ENCODE measurements at regions not wholly inside any gene's neighbourhood (a gene's known extent, or its start where the extent isn't known, plus 50 kb on each side); places are given as distances from the start of the nearest gene placed in this dataset.
A peak's percentile ranks its signal among the peaks of the same experiment; 100 is the strongest.

GRCh38 chr5:158139161-158139560 is 280.2 kb upstream of the CLINT1 start:
- Histone ChIP-seq H3K27me3 (ENCODE audit: control insufficient read depth, insufficient read depth, low read length) (no peaks in the 10 kb centered on the region), H3K9me3 (ENCODE audit: control insufficient read depth, insufficient read depth, low read length) (no peaks in the 10 kb centered on the region), H3K27ac (ENCODE audit: low read length) (no peak overlapping the region), H3K36me3 (ENCODE audit: control insufficient read depth, insufficient read depth, low read length) (no peaks in the 10 kb centered on the region), H3K4me3 (ENCODE audit: low read length) (no peak overlapping the region), H3K4me1 (ENCODE audit: control insufficient read depth, insufficient read depth, low read length) (no peaks in the 10 kb centered on the region)
- no peak for DNase-seq (ENCODE audit: low read depth, low spot score)
- WGBS (ENCODE audit: insufficient coverage, insufficient read length): no CpG with 5 or more reads among the region's 4 CpGs

GRCh38 chr5:158135682-158136179 is 276.8 kb upstream of the CLINT1 start:
- Histone ChIP-seq H3K4me1 (ENCODE audit: control insufficient read depth, insufficient read depth, low read length) (no peaks in the 10 kb centered on the region), H3K27me3 (ENCODE audit: control insufficient read depth, insufficient read depth, low read length) (no peaks in the 10 kb centered on the region), H3K27ac (ENCODE audit: low read length) (no peak overlapping the region), H3K36me3 (ENCODE audit: control insufficient read depth, insufficient read depth, low read length) (no peaks in the 10 kb centered on the region), H3K4me3 (ENCODE audit: low read length) (no peak overlapping the region), H3K9me3 (ENCODE audit: control insufficient read depth, insufficient read depth, low read length) (no peaks in the 10 kb centered on the region)
- peak; percentile 16 for DNase-seq (ENCODE audit: low read depth, low spot score)
- WGBS (ENCODE audit: insufficient coverage, insufficient read length): no CpG with 5 or more reads among the region's 4 CpGs

DNA sequence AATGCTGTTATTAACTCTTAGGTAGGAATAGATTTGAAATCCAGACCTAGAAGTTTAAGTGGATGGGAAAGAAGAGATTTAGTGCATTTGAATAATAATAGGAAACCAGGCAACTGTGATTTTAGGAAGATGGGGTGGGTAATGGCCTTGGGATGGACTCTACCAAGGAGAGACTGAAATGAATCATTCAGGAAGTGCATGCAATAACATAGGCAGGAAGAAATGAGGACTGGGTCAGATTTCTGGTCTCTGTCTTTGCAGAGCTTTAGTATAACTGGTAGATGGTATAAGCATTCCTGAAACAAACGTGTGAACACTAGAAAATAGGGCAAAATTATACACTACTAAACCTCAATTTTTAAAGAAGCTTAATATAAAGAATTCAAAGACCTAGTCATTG is 274.4 kb upstream of the CLINT1 start:
- Histone ChIP-seq H3K36me3 (ENCODE audit: control insufficient read depth, insufficient read depth, low read length) (no peaks in the 10 kb centered on the region), H3K9me3 (ENCODE audit: control insufficient read depth, insufficient read depth, low read length) (no peaks in the 10 kb centered on the region), H3K4me3 (ENCODE audit: low read length) (no peak overlapping the region), H3K27me3 (ENCODE audit: control insufficient read depth, insufficient read depth, low read length) (no peaks in the 10 kb centered on the region), H3K27ac (ENCODE audit: low read length) (no peak overlapping the region), H3K4me1 (ENCODE audit: control insufficient read depth, insufficient read depth, low read length) (no peaks in the 10 kb centered on the region)
- no CpG with 5 or more reads among the region's 1 CpG for WGBS (ENCODE audit: insufficient coverage, insufficient read length)
- no peak for DNase-seq (ENCODE audit: low read depth, low spot score)

- Histone ChIP-seq H3K4me1 (ENCODE audit: control insufficient read depth, insufficient read depth, low read length) (peaks cover 1% of the 10 kb centered on the region; the same call in 1 of the 2 replicates), H3K4me3 (ENCODE audit: low read length) (no peak overlapping the region), H3K36me3 (ENCODE audit: control insufficient read depth, insufficient read depth, low read length) (no peaks in the 10 kb centered on the region), H3K9me3 (ENCODE audit: control insufficient read depth, insufficient read depth, low read length) (no peaks in the 10 kb centered on the region; the same call in 1 of the 2 replicates), H3K27me3 (ENCODE audit: control insufficient read depth, insufficient read depth, low read length) (no peaks in the 10 kb centered on the region), H3K27ac (ENCODE audit: low read length) (no peak overlapping the region)
- no peak for DNase-seq (ENCODE audit: low read depth, low spot score)
- no CpG with 5 or more reads among the region's 3 CpGs for WGBS (ENCODE audit: insufficient coverage, insufficient read length)
Measured at GRCh38 chr5:158127536-158127935, 268.6 kb upstream of the CLINT1 start.

DNA sequence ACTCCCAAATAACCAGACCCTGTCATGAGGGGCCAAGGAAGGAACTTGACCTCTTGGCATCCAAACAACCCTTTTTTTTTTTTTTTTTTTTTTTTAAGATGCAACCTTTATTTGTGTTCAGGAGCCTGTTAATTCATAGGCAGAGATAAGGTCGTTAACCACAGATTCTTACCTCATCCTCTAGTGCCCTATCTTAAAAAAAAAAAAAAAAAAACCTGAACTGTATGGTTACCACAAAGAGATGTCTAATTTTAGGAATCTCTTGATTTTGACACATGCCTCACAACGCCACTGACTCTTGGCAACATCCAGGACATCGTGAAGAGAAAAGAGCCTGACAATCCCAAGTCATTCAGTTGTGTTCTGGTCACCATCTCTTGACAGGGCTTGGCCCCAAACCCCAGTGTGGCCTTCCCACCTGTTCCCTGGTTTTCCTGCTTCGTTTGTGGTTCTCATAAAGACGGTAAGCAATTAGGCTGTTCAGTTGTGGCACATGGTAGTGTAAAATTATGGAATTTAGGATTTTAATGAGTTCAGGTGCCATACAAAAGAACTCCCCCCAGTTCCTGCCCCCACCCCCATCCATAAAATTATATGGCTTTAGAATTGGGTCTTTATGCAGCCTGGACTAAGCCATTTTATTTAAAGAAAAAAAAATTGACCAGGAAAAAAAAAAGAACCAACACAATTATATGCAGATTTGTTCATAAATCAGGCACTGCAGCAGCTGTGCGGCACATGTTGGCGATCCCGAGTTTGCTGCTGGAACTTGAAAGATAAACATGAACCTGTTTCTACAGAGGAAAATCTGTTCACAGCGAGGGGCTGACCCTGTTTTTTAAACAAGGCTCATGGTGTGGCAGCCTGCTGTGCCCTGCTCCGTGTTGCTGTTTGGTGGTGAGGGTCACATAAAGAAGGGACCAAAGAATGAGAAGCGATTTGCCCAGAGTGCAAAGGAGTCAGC is 267.8 kb upstream of the CLINT1 start:
- no CpG with 5 or more reads among the region's 11 CpGs for WGBS (ENCODE audit: insufficient coverage, insufficient read length)
- DNase-seq (ENCODE audit: low read depth, low spot score): no peak
- Histone ChIP-seq H3K27ac (ENCODE audit: low read length) (no peak overlapping the region), H3K9me3 (ENCODE audit: control insufficient read depth, insufficient read depth, low read length) (no peaks in the 10 kb centered on the region; the same call in 1 of the 2 replicates), H3K4me1 (ENCODE audit: control insufficient read depth, insufficient read depth, low read length) (peaks cover 1% of the 10 kb centered on the region; the same call in 1 of the 2 replicates), H3K36me3 (ENCODE audit: control insufficient read depth, insufficient read depth, low read length) (no peaks in the 10 kb centered on the region), H3K4me3 (ENCODE audit: low read length) (no peak overlapping the region), H3K27me3 (ENCODE audit: control insufficient read depth, insufficient read depth, low read length) (no peaks in the 10 kb centered on the region)

DNA sequence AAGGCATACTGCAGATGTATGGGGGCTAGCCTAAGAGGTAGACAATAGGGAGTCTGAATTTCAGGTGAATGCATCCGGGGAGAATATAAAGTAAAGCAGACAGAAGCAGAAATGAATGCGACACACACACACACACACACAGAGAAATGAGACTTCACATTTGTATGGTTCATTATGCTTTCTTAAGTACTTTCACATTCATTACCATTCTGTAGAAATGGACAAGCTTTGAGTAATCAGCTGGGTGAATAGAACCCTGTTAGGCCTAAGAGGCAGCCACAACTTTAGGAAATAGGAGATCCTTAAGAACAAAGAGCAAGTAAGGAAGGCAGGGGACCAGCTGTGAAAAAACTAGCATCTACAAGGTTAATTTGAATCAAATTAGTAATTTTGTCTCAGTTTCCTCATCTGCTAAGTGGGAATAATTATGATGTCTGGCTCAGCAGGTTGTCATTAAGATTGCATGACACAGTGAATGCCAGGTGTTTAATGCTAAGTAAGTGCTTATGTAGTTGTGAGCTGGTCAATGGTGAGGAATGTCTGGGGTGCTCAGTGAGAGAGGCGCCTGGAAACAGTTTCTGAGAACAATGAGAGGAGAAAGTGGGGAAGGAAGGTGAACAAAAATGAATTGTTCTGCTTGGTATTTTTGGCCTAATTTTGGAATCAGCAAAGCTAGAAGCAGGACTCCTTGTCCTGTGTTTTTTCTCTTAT is 265.8 kb upstream of the CLINT1 start:
- H3K4me3 ChIP-seq (ENCODE audit: low read length): no peak overlapping the region
- no CpG with 5 or more reads among the region's 3 CpGs for WGBS (ENCODE audit: insufficient coverage, insufficient read length)
- H3K9me3 ChIP-seq (ENCODE audit: control insufficient read depth, insufficient read depth, low read length): no peaks in the 10 kb centered on the region; the same call in 1 of the 2 replicates
- no peak overlapping the region for H3K27ac ChIP-seq (ENCODE audit: low read length)
- no peaks in the 10 kb centered on the region for H3K36me3 ChIP-seq (ENCODE audit: control insufficient read depth, insufficient read depth, low read length)
- DNase-seq (ENCODE audit: low read depth, low spot score): peak; percentile 25
- H3K27me3 ChIP-seq (ENCODE audit: control insufficient read depth, insufficient read depth, low read length): no peaks in the 10 kb centered on the region
- peaks cover 1% of the 10 kb centered on the region; the same call in 1 of the 2 replicates for H3K4me1 ChIP-seq (ENCODE audit: control insufficient read depth, insufficient read depth, low read length)

DNA sequence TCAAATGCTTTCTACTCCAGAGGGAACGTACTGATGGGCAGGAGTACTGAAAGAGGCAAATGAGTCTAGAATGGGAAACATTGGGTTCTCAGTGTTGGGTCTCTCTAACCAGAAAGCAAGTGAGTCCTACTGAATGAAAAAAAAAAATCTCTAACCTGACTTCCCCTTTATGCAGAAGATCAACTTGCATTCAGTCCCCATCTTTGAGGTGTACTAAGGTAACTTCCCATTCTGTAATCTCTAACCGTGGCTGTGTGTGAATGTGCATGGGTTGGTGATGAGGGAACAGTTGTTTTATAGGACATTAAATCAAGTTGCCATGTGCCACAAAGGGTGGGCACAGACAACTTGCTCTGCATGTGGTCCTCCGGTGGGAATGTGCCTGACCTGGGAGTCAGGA is 264.6 kb upstream of the CLINT1 start:
- Histone ChIP-seq H3K4me1 (ENCODE audit: control insufficient read depth, insufficient read depth, low read length) (peaks cover 1% of the 10 kb centered on the region; the same call in 1 of the 2 replicates), H3K27me3 (ENCODE audit: control insufficient read depth, insufficient read depth, low read length) (no peaks in the 10 kb centered on the region), H3K36me3 (ENCODE audit: control insufficient read depth, insufficient read depth, low read length) (no peaks in the 10 kb centered on the region), H3K9me3 (ENCODE audit: control insufficient read depth, insufficient read depth, low read length) (no peaks in the 10 kb centered on the region; the same call in 1 of the 2 replicates), H3K4me3 (ENCODE audit: low read length) (no peak overlapping the region), H3K27ac (ENCODE audit: low read length) (no peak overlapping the region)
- no peak for DNase-seq (ENCODE audit: low read depth, low spot score)
- no CpG with 5 or more reads among the region's 3 CpGs for WGBS (ENCODE audit: insufficient coverage, insufficient read length)

GRCh38 chr5:158121678-158122077 is 262.7 kb upstream of the CLINT1 start:
- DNase-seq (ENCODE audit: low read depth, low spot score): no peak
- no peaks in the 10 kb centered on the region for H3K27me3 ChIP-seq (ENCODE audit: control insufficient read depth, insufficient read depth, low read length)
- 0 out of 2 replicates have a peak, but pooled peaks cover 1% of the 10 kb centered on the region for H3K4me1 ChIP-seq (ENCODE audit: control insufficient read depth, insufficient read depth, low read length)
- no peak overlapping the region for H3K4me3 ChIP-seq (ENCODE audit: low read length)
- no peaks in the 10 kb centered on the region for H3K9me3 ChIP-seq (ENCODE audit: control insufficient read depth, insufficient read depth, low read length)
- WGBS (ENCODE audit: insufficient coverage, insufficient read length): no CpG with 5 or more reads among the region's 1 CpG
- H3K27ac ChIP-seq (ENCODE audit: low read length): no peak overlapping the region
- no peaks in the 10 kb centered on the region for H3K36me3 ChIP-seq (ENCODE audit: control insufficient read depth, insufficient read depth, low read length)

GRCh38 chr5:158120760-158121159 is 261.8 kb upstream of the CLINT1 start:
- no peak overlapping the region for H3K27ac ChIP-seq (ENCODE audit: low read length)
- no peak overlapping the region for H3K4me3 ChIP-seq (ENCODE audit: low read length)
- no peak for DNase-seq (ENCODE audit: low read depth, low spot score)
- H3K27me3 ChIP-seq (ENCODE audit: control insufficient read depth, insufficient read depth, low read length): no peaks in the 10 kb centered on the region
- WGBS (ENCODE audit: insufficient coverage, insufficient read length): no CpG with 5 or more reads among the region's 1 CpG
- H3K9me3 ChIP-seq (ENCODE audit: control insufficient read depth, insufficient read depth, low read length): no peaks in the 10 kb centered on the region
- 0 out of 2 replicates have a peak, but pooled peaks cover 1% of the 10 kb centered on the region for H3K4me1 ChIP-seq (ENCODE audit: control insufficient read depth, insufficient read depth, low read length)
- no peaks in the 10 kb centered on the region for H3K36me3 ChIP-seq (ENCODE audit: control insufficient read depth, insufficient read depth, low read length)

DNA sequence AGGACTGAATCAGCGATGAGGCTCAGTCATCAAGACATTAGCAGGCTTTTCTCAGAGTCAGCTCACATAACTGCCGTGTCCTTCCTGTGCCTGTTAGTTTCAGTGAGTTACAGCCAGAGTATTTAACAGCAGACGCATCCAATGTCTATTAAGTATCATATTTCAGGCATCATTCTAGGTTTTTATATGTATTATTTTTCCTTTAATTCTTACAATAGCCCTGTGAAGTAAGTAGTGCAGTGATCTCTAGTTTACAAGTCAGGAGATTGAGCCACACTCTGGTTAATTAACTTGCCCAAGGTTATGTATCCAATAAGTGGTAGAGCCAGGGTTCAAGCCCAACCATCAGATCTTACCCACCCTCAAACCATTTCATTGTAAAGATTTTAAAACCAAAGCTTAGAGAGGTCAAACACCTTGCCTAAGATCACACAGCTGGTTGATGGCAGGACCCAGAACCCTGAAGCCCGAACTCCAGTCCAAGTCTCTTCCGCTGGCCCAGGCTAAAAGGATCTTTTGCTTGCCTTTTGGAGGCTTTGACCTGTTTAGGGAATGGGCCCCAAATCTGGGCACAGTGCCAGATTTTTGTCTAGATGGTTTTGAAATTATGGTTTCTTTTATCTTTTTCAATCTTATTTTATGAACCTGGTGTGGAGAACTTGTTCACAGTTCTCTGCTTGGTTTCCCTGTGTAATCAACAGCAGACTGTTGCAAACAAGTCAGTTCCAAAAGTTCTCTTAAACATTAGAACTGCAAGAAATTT is 261.2 kb upstream of the CLINT1 start:
- no CpG with 5 or more reads among the region's 5 CpGs for whole genome bisulfite sequencing (ENCODE audit: insufficient coverage, insufficient read length)
- DNase-seq (ENCODE audit: low read depth, low spot score): no peak
- Histone ChIP-seq H3K27ac (ENCODE audit: low read length) (no peak overlapping the region), H3K9me3 (ENCODE audit: control insufficient read depth, insufficient read depth, low read length) (no peaks in the 10 kb centered on the region), H3K27me3 (ENCODE audit: control insufficient read depth, insufficient read depth, low read length) (no peaks in the 10 kb centered on the region), H3K4me1 (ENCODE audit: control insufficient read depth, insufficient read depth, low read length) (0 out of 2 replicates have a peak, but pooled peaks cover 1% of the 10 kb centered on the region), H3K36me3 (ENCODE audit: control insufficient read depth, insufficient read depth, low read length) (no peaks in the 10 kb centered on the region), H3K4me3 (ENCODE audit: low read length) (no peak overlapping the region)

Data from iPS DF 6.9 (cell line).